Effector CD4-positive, alpha-beta T cell (primary cell): ENCODE measurements at regions not wholly inside any gene's neighbourhood (a gene's known extent, or its start where the extent isn't known, plus 50 kb on each side); places are given as distances from the start of the nearest gene placed in this dataset.
"Not testable (repeated sequence)": the region's sequence is repeated elsewhere in the genome, so short reads cannot be mapped to it uniquely, and the experiment has no call there.

ENCODE experiments used
- DNase-seq: peaks from one replicate; pipeline ENCODE4 v3.0.0-alpha.2; 2020

- no peak for DNase-seq
Measured at GRCh38 chr18:62629031-62629430, 86.3 kb upstream of the PHLPP1 start.

DNA sequence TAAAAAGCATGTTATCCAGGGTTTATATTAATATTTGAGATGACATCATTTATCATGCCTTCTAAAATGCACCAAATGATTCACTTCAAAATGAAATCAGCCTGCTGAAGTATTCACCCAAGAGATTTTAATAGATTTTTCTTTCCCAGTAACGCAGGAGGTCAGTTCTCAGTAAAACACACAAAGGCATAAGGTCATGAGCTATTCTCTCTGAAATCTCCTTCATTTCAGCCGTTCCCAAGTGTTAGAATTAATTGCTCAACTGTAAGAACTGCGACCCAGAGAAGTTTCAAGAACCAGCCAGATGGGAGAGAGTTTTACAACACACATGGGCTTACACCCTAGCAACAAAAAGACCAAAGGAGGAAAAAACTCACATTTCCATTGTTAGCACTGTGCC is 84.2 kb upstream of the PHLPP1 start:
- no peak for DNase-seq

- no peak for DNase-seq
Measured at GRCh38 chr18:62632788-62633455, 82.4 kb upstream of the PHLPP1 start.

GRCh38 chr18:62634458-62634857 is 80.9 kb upstream of the PHLPP1 start:
- DNase-seq, result no peak

DNA sequence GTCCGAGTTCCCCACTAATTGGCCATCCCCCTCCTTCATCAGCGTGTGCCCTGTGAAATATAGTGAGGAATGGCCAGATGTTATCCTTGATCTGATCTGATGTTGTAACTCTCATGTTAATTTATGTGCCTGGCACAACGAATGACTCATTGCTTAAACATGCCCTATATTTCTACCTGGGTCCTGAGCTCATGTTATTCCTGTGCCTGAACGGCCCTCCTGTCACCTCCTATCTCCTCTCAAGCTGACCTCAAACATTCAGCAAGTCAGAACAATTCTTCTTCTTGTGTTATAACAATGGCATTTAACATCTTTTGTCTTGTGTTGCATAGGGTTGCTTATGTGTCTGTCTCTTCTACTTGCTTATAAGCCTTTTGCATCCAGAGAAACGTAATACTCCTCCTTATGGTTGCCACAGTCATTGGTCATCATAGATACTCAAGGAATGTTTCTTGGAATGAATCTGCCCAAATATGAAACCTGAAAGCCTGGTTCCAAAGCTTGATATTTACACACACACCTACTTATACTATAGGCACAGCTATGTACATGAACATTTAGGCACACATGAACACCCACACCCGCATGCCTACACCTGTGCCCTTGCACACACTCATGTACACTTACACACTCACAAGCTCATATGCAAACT is 80.2 kb upstream of the PHLPP1 start:
- no peak for DNase-seq

DNA sequence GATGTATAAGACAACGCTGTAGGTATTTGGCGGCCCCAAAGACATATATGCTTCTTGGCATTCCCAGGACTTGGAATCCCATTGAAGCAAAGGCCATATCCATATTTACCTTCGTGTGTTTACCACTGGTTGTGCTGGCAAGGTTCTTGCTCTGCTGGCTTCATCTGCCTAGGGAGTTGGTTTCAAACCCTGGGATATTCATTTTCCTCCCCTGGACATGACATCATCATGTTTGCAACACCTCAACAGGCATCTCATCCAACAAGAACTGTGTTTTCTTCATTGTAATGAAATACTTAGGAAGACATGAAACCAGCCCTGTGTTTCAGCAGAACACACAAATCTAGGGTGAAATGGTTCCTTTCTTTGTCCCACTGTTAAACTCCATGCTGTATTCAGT is 77.9 kb upstream of the PHLPP1 start:
- no peak for DNase-seq

GRCh38 chr18:62637807-62638687 is 77.3 kb upstream of the PHLPP1 start:
- peak; percentile 34 for DNase-seq

DNA sequence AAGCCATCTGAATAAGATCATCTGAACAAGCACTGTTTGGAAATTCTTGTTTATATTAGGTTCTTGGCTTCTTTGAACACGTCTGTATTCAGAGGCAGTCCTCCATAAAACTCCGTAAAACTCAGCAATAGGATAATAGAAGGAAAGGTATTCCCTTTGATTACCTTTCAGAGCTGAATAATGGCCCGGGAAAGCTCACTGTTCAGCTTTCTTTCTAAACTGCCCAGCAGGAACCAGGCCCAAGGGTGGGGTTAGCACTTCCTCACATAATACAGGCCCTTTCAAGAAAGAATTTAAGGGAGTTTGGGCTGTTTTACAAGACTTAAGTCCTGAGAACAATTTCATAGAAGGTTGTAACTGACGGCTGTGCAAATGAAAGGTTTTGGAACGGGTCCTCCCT is 72.2 kb upstream of the PHLPP1 start:
- DNase-seq, result no peak

GRCh38 chr18:62644773-62645172 is 70.6 kb upstream of the PHLPP1 start:
- no peak for DNase-seq

GRCh38 chr18:62647179-62647578 is 68.2 kb upstream of the PHLPP1 start:
- DNase-seq, result no peak

GRCh38 chr18:62648045-62648678 is 67.2 kb upstream of the PHLPP1 start:
- DNase-seq, result no peak

DNA sequence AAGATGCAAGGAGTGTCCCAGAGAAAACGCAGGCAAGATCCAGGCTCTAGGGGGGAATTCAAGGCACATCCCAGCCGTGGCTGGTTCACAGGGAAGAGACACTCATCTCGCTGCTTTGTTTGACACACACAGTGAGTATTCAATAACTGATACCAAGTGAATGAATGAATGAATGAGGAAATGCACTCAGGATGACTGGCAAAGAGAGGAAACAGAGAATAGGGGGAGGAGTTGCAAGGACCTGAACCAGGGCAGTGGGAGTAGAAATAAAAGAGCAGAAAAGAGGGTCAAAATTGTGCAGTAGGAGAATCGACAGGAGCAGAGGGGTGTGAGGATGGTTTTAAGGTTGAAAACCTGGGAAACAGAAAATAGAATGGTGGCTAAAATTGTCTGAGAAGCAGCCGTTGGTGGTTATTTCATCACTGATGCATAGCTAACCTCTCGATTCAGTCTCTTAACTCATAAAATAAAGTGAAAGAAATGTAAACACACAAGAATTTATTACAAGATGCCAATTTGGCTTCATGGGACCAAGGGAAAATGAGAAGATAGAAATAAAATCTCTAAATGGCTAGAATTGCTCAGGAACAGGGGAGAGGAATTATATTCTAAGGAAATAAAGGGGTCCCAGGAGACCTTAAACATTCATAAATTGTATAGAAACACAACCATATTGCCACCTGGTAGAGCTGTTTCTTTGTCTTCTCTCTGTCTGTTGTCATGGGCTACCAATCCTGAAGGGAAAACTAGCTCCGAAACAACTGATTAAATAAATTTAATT is 63.9 kb upstream of the PHLPP1 start:
- DNase-seq, result no peak

DNA sequence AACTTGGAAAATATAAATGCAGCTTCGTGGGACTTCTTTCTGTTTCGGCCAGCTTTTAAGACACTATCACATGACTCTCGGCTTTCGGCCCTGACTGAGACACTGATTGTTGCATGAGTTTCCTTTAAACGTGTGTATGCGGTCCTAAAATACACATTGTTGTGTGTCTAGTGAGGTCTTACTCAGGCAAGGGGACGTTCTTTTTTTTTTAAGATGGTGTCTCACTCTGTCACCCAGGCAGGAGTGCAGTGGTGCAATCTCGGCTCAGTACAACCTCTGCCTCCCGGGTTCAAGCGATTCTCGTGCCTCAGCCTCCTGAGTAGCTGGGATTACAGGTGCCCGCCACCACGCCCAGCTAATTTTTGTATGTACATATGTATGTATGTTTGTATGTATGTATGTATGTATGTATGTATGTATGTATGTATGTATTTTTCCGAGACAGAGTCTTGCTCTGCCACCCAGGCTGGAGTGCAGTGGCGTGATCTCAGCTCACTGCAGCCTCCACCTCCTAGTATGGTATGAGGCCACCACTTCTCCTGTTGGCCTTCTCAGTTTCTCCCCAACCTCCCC is 63.2 kb upstream of the PHLPP1 start:
- DNase-seq, result not testable (repeated sequence)

- no peak for DNase-seq
Measured at GRCh38 chr18:62655520-62656219, 59.7 kb upstream of the PHLPP1 start.

DNA sequence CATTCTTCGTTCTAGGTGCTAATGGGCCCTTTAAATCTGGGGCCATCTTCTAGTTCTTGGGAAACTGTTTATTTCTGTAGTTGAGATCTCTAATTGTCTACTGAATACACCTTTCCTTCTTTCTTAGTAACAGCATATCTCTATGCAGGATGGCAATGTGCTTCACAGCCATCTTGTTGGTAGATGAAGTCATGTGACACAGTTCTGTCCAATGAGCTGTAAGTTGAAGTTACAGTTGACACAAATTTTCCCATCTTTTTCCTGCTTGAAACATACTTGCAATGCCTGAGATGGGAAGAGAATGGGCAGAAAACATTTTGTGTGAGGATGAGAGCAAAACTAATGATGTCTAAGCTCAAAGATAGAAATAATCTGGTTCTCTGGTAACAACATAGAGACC is 57.3 kb upstream of the PHLPP1 start:
- DNase-seq, result no peak

DNA sequence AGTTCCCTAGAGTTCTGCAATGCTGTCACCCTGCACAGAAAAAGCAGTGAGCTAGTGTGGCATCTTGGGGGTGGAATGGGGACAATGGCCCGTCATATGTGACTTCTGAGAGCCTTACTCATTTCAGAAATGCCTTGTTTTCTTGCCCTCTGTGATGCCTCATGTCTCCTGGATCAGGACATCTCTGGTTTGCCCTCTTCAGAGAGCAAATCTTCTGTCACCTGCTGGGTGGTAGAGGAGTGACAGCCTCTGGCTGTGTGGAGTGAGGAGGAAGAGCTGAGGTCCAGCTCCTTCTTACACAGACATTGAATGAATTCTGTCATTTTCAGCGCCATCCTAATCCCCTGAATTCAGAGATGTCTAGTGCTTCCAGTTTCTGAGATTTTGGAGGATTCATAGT is 55.6 kb upstream of the PHLPP1 start:
- no peak for DNase-seq

DNA sequence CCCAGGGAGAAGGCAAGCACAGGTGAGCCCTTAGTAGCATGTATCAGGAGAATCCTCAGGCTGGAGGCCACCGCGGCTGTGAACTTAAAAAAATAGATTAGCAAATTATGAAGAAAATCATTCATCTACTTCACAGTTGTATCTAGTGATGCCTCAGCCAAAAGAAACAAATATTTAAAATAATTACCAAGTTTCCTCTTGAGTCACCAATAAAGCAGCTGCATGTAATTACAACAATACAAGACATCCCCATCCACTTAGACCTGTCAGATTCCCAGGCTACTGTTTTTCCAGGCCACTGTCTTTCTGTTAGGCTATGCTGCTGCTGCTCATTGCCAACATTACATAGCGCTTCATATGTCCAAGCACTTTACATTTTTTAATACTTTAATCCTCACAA is 54.6 kb upstream of the PHLPP1 start:
- DNase-seq, result no peak

GRCh38 chr18:62663731-62664336 is 51.5 kb upstream of the PHLPP1 start:
- no peak for DNase-seq

DNA sequence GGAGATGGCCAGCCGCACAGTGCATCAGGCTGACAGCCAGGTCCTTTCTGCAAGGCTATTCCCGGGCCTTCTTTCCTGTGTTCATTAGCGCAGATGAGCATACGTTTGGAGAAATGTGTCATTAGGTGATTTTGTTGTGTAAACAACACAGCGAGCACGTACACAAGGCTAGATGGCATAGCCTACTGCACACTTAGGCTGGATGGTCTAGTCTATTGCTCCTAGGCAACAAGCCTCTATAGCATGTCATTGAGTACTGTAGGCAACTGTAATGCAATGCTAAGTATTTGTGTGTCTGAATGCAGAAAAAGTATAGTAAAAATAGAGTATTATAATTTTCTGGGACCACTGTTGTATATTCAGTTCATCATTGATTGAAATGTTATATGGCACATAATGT is 50.9 kb upstream of the PHLPP1 start:
- no peak for DNase-seq

- DNase-seq, result no peak
Measured at GRCh38 chr18:62665188-62665587, 50.2 kb upstream of the PHLPP1 start.
